Activated CD8-positive, alpha-beta memory T cell treated with anti-CD3 and anti-CD28 coated beads for 48 hours (primary cell): ENCODE measurements at regions not wholly inside any gene's neighbourhood (a gene's known extent, or its start where the extent isn't known, plus 50 kb on each side); places are given as distances from the start of the nearest gene placed in this dataset.
"Not testable (repeated sequence)": the region's sequence is repeated elsewhere in the genome, so short reads cannot be mapped to it uniquely, and the experiment has no call there.

Source experiments
- DNase-seq, 3 experiments: peaks; one replicate each; pipeline ENCODE4 v3.0.0-alpha.2; 2020; ENCODE audit warnings: low read depth in 2 of 3, low spot score in 2 of 3

- not testable (repeated sequence) for DNase-seq
These were observed 50.8 kb upstream of the GRIN2B start for GRCh38 chr12:14032191-14032590.

GRCh38 chr12:14043776-14044175 is 62.4 kb upstream of the GRIN2B start:
- DNase-seq: no peak

GRCh38 chr12:14048941-14049545 is 67.6 kb upstream of the GRIN2B start:
- DNase-seq: no peak

- no peak for DNase-seq
These were observed 76.5 kb upstream of the GRIN2B start for GRCh38 chr12:14057895-14058294.

- no peak for DNase-seq
These were observed 77.3 kb upstream of the GRIN2B start for GRCh38 chr12:14058717-14059116.

- no peak for DNase-seq
These were observed 78.1 kb upstream of the GRIN2B start for GRCh38 chr12:14059548-14059947.

GRCh38 chr12:14065616-14066015 is 84.2 kb upstream of the GRIN2B start:
- no peak for DNase-seq

GRCh38 chr12:14066021-14066420 is 84.6 kb upstream of the GRIN2B start:
- no peak for DNase-seq

- DNase-seq: no peak
These were observed 87.6 kb upstream of the GRIN2B start for GRCh38 chr12:14068961-14069360.

- no peak for DNase-seq
These were observed 90.4 kb upstream of the GRIN2B start for GRCh38 chr12:14071833-14072232.

GRCh38 chr12:14072987-14073386 is 91.6 kb upstream of the GRIN2B start:
- no peak for DNase-seq

- no peak for DNase-seq
These were observed 94.5 kb upstream of the GRIN2B start for GRCh38 chr12:14075797-14076393.

- no peak for DNase-seq
These were observed 95.1 kb upstream of the GRIN2B start for GRCh38 chr12:14076538-14076937.

GRCh38 chr12:14086838-14087237 is 105.4 kb upstream of the GRIN2B start:
- DNase-seq: no peak

GRCh38 chr12:14099994-14100393 is 118.6 kb upstream of the GRIN2B start:
- no peak for DNase-seq

- DNase-seq: not testable (repeated sequence)
These were observed 120.2 kb upstream of the GRIN2B start for GRCh38 chr12:14101556-14101955.

- no peak for DNase-seq
These were observed 129.9 kb upstream of the GRIN2B start for GRCh38 chr12:14111230-14111865.

- DNase-seq: no peak
These were observed 131.6 kb upstream of the GRIN2B start for GRCh38 chr12:14113031-14113430.

- DNase-seq: no peak
These were observed 145.3 kb upstream of the GRIN2B start for GRCh38 chr12:14126692-14127091.

- no peak for DNase-seq
These were observed 148.3 kb upstream of the GRIN2B start for GRCh38 chr12:14129611-14130195.

GRCh38 chr12:14135996-14136395 is 154.6 kb upstream of the GRIN2B start:
- DNase-seq: no peak

- DNase-seq: no peak
These were observed 157.1 kb upstream of the GRIN2B start for GRCh38 chr12:14138495-14138894.
